Endothelial cell of umbilical vein (primary cell): ENCODE measurements at regions not wholly inside any gene's neighbourhood (a gene's known extent, or its start where the extent isn't known, plus 50 kb on each side); places are given as distances from the start of the nearest gene placed in this dataset.

Experiments used
- BruUV-seq: library from RNA; stranded (reverse); fragments of 400-500 nt; replicated peaks from 2 replicates; lab custom pipeline; 2021; lab: Mats Ljungman, UMichigan
- CTCF ChIA-PET: fragments of 300-600, 350-600 bp; sonication (Branson Sonifier 250); formaldehyde crosslinking; loops from one replicate; lab custom pipeline; 2021; ENCODE audit warnings: antibody characterized with exemption, inconsistent platforms; lab: Charles Lee
- POLR2A ChIA-PET: fragments of 300-600, 350-600 bp; sonication (Branson Sonifier 250); formaldehyde crosslinking; loops from one replicate; lab custom pipeline; 2021; ENCODE audit warnings: antibody characterized with exemption, inconsistent platforms; lab: Charles Lee
- DNase-seq: peaks from one replicate; pipeline ENCODE4 v3.0.0-alpha.2; 2011; ENCODE audit warnings: low read depth, low spot score
- FAIRE-seq: peaks from 2 replicates; lab custom pipeline; 2011; peaks lifted over from hg19 to GRCh38; lab: Jason Lieb, UNC
- H2AFZ ChIP-seq: 2 replicates; pipeline ENCODE4 v1.6.0; 2012; ENCODE audit warnings: low read depth, low read length, control low read depth, inconsistent platforms
- H3K27ac ChIP-seq: 2 replicates; pipeline ENCODE4 v1.5.1; 2011; ENCODE audit warnings: low read depth, mild to moderate bottlenecking, control low read depth, low read length, moderate library complexity; ENCODE audit not compliant: insufficient read depth
- H3K27me3 ChIP-seq, 2 experiments: 2 replicates each; pipeline versions ENCODE4 v1.6.0 to v1.6.1; 2011; ENCODE audit warnings: low read length in 2 of 2, mixed read lengths in 1 of 2; ENCODE audit not compliant: control insufficient read depth in 2 of 2, insufficient read depth in 2 of 2
- H3K36me3 ChIP-seq, 2 experiments: 2 replicates in 1 of 2; 3 replicates in 1 of 2; pipeline ENCODE4 v1.5.1; 2011; ENCODE audit warnings: low read length in 2 of 2, mild to moderate bottlenecking in 1 of 2, moderate library complexity in 1 of 2; ENCODE audit not compliant: control insufficient read depth in 2 of 2, insufficient read depth in 2 of 2; ENCODE audit errors: extremely low read depth in 1 of 2
- H3K4me1 ChIP-seq: 3 replicates; pipeline ENCODE4 v1.5.1; 2011; ENCODE audit warnings: mild to moderate bottlenecking, low read length; ENCODE audit not compliant: control insufficient read depth, insufficient read depth; ENCODE audit errors: extremely low read depth
- H3K4me2 ChIP-seq: 2 replicates; pipeline ENCODE4 v1.6.1; 2011; ENCODE audit warnings: low read length, control low read depth, mixed read lengths; ENCODE audit not compliant: insufficient read depth
- H3K4me3 ChIP-seq, 3 experiments: fragments of 200-600 bp in 1 of 3; sonication (generic), shearing (Covaris generic) in 1 of 3; replicated peaks in 1 of 3; 2 replicates each; pipeline ENCODE4 v1.5.1; 2011 to 2016; ENCODE audit warnings: control low read depth in 3 of 3, low read length in 3 of 3, mild to moderate bottlenecking in 2 of 3, inconsistent platforms in 1 of 3, low read depth in 1 of 3, moderate library complexity in 1 of 3; ENCODE audit not compliant: insufficient read depth in 1 of 3
- H3K79me2 ChIP-seq: 2 replicates; pipeline ENCODE4 v1.6.0; 2012; ENCODE audit warnings: low read length, inconsistent platforms; ENCODE audit not compliant: control insufficient read depth, insufficient read depth
- H3K9ac ChIP-seq: replicated peaks from 2 replicates; pipeline ENCODE3; 2011; ENCODE audit warnings: low read length, control low read depth; ENCODE audit not compliant: insufficient read depth; ENCODE audit errors: extremely low read depth
- H3K9me1 ChIP-seq: replicated peaks from 3 replicates; pipeline ENCODE4 v1.6.0; 2011; ENCODE audit warnings: mild to moderate bottlenecking, low read length; ENCODE audit not compliant: control insufficient read depth, insufficient read depth; ENCODE audit errors: extremely low read depth
- H3K9me3 ChIP-seq: replicated peaks from 2 replicates; pipeline ENCODE4 v1.5.1; 2012; ENCODE audit warnings: low read length, inconsistent platforms; ENCODE audit not compliant: control insufficient read depth, insufficient read depth
- H4K20me1 ChIP-seq: replicated peaks from 2 replicates; pipeline ENCODE3; 2011; ENCODE audit warnings: mild to moderate bottlenecking, low read length; ENCODE audit not compliant: control insufficient read depth, insufficient read depth; ENCODE audit errors: extremely low read depth
- EZH2 ChIP-seq: IDR thresholded peaks from 2 replicates; pipeline ENCODE4 v1.6.1; 2012; ENCODE audit warnings: borderline replicate concordance, low read depth, mild to moderate bottlenecking, moderate library complexity, low read length, inconsistent platforms; ENCODE audit not compliant: severe bottlenecking
- FOS ChIP-seq: IDR thresholded peaks from 2 replicates; pipeline ENCODE4 v1.6.1; 2011; ENCODE audit warnings: mild to moderate bottlenecking, low read length, moderate library complexity, borderline replicate concordance; ENCODE audit not compliant: insufficient read depth
- GATA2 ChIP-seq: IDR thresholded peaks from 2 replicates; pipeline ENCODE4 v1.7.0; 2011; ENCODE audit warnings: low read depth, mild to moderate bottlenecking, moderate library complexity, mixed read lengths, low read length; ENCODE audit not compliant: insufficient read length, insufficient read depth
- JUN ChIP-seq: IDR thresholded peaks from 2 replicates; pipeline ENCODE4 v1.6.1; 2011; ENCODE audit warnings: borderline replicate concordance, low read depth; ENCODE audit not compliant: insufficient read length, insufficient read depth
- MYC ChIP-seq: IDR thresholded peaks from one replicate; pipeline ENCODE4 v1.6.1; 2011; ENCODE audit warnings: mild to moderate bottlenecking, low read depth, low read length
- POLR2A ChIP-seq: IDR thresholded peaks from 2 replicates; pipeline ENCODE4 v1.6.1; 2012; ENCODE audit warnings: low read depth, mild to moderate bottlenecking, control low read depth, low read length
- POLR2AphosphoS5 ChIP-seq: IDR thresholded peaks from 2 replicates; pipeline ENCODE4 v1.6.1; 2012; ENCODE audit warnings: low read depth, mild to moderate bottlenecking, control low read depth, low read length, moderate library complexity; ENCODE audit not compliant: insufficient read depth
- dilution Hi-C: fragments of 300-500 bp; cut with MboI; formaldehyde crosslinking; loops from one replicate; pipeline ENCODE4 v1.15.0; 2019; ENCODE audit warnings: low sequenced_read_pairs; ENCODE audit not compliant: extremely low pct_ligation_motif_present
- intact Hi-C: fragments of 100-400 bp; cut with micrococcal nuclease; formaldehyde crosslinking; loops from one replicate; pipeline ENCODE4 v1.10.0; 2022
- TF ChIP-seq, protein P1 (sequence below): IDR thresholded peaks from 2 replicates; pipeline ENCODE4 v1.6.1; 2011; ENCODE audit not compliant: insufficient read depth, insufficient read length
- TF ChIP-seq, protein P2 (sequence below), 2 donors: IDR thresholded peaks; 1 replicate in 1 of 2; 2 replicates in 1 of 2; pipeline ENCODE4 v1.5.1; 2011; ENCODE audit warnings: low read length in 2 of 2, mild to moderate bottlenecking in 2 of 2, moderate library complexity in 2 of 2, control low read depth in 1 of 2, inconsistent platforms in 1 of 2, low read depth in 1 of 2; ENCODE audit not compliant: insufficient read depth in 1 of 2; ENCODE audit errors: extremely low read depth in 1 of 2

GRCh38 chr2:217110550-217110949 lies 250.7 kb upstream of the TNP1 start:
- POLR2A ChIA-PET, result no interaction called here
- TF ChIP-seq FOS, result no peak
- TF ChIP-seq MYC, result no peak
- no peak for TF ChIP-seq GATA2
- TF ChIP-seq, protein P1, sequence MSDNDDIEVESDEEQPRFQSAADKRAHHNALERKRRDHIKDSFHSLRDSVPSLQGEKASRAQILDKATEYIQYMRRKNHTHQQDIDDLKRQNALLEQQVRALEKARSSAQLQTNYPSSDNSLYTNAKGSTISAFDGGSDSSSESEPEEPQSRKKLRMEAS, result no peak
- TF ChIP-seq POLR2AphosphoS5, result no peak
- no peak for TF ChIP-seq POLR2A
- TF ChIP-seq, protein P2, sequence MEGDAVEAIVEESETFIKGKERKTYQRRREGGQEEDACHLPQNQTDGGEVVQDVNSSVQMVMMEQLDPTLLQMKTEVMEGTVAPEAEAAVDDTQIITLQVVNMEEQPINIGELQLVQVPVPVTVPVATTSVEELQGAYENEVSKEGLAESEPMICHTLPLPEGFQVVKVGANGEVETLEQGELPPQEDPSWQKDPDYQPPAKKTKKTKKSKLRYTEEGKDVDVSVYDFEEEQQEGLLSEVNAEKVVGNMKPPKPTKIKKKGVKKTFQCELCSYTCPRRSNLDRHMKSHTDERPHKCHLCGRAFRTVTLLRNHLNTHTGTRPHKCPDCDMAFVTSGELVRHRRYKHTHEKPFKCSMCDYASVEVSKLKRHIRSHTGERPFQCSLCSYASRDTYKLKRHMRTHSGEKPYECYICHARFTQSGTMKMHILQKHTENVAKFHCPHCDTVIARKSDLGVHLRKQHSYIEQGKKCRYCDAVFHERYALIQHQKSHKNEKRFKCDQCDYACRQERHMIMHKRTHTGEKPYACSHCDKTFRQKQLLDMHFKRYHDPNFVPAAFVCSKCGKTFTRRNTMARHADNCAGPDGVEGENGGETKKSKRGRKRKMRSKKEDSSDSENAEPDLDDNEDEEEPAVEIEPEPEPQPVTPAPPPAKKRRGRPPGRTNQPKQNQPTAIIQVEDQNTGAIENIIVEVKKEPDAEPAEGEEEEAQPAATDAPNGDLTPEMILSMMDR (IDR thresholded peaks at IDR 0.05; ENCODE audit: extremely low read depth in 1 of 2, insufficient read depth in 1 of 2, low read depth in 1 of 2, low read length in 2 of 2), result no peak
- no peak for TF ChIP-seq EZH2
- no peak for TF ChIP-seq JUN
- no peak for FAIRE-seq
- no peak overlapping the region for H3K4me3 ChIP-seq
- no peak overlapping the region for H3K27ac ChIP-seq
- CTCF ChIA-PET, result no interaction called here
- no peaks in the 10 kb centered on the region for H3K9me3 ChIP-seq
- intact Hi-C loops, result no loop called here
- dilution Hi-C loops, result no loop called here
- no peaks in the 10 kb centered on the region for H3K36me3 ChIP-seq
- H3K9ac ChIP-seq, result no peak overlapping the region
- H3K4me2 ChIP-seq, result no peak overlapping the region
- H3K79me2 ChIP-seq, result no peaks in the 10 kb centered on the region
- no peaks in the 10 kb centered on the region for H4K20me1 ChIP-seq
- H3K27me3 ChIP-seq, result peaks cover 0 to 2% of the 10 kb centered on the region in 2 experiments
- BruUV-seq, result no TSS peak
- H2AFZ ChIP-seq, result no peak overlapping the region
- H3K4me1 ChIP-seq, result peaks cover 12% of the 10 kb centered on the region
- DNase-seq, result no peak
- no peaks in the 10 kb centered on the region for H3K9me1 ChIP-seq
